ENCODE measurements at regions not wholly inside any gene's neighbourhood (a gene's known extent, or its start where the extent isn't known, plus 50 kb on each side); places are given as distances from the start of the nearest gene placed in this dataset.

DNA sequence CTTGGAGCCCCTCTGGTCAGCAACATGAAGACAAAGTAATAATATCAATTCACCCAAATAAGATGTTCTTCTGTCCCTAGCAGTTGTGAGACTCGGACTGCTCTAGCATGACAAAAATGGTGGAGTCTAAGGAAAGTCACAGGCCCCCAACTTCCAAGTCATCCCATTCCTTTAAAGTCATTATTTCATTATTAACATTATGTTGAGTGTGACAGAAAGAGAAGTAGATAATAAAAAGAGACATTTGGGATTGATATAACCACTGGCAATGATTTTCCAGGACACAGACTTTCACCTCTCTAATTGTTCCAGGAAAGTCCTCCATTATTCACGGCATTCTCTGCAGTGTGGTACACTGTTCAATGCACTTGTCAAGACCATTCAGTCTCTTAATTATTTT is 1533.0 kb upstream of the TENM4 start:
- H3K36me3 ChIP-seq (ENCODE audit: low read depth, missing control alignments): no peaks in the 10 kb centered on the region
- no peak for DNase-seq
- no peak overlapping the region for H3K27ac ChIP-seq
- WGBS, 2 donors: 88 to 93% methylated on average over 2 of the region's 2 CpGs
- intact Hi-C loops (cut with DNase I; ENCODE audit: low total_unique reads): no loop called here
- no peak overlapping the region for H3K4me3 ChIP-seq
- no peaks in the 10 kb centered on the region for H3K4me1 ChIP-seq
- H3K27me3 ChIP-seq: no peaks in the 10 kb centered on the region
- TF ChIP-seq POLR2A (IDR thresholded peaks at IDR 0.05): no peak
- TF ChIP-seq, protein P1, sequence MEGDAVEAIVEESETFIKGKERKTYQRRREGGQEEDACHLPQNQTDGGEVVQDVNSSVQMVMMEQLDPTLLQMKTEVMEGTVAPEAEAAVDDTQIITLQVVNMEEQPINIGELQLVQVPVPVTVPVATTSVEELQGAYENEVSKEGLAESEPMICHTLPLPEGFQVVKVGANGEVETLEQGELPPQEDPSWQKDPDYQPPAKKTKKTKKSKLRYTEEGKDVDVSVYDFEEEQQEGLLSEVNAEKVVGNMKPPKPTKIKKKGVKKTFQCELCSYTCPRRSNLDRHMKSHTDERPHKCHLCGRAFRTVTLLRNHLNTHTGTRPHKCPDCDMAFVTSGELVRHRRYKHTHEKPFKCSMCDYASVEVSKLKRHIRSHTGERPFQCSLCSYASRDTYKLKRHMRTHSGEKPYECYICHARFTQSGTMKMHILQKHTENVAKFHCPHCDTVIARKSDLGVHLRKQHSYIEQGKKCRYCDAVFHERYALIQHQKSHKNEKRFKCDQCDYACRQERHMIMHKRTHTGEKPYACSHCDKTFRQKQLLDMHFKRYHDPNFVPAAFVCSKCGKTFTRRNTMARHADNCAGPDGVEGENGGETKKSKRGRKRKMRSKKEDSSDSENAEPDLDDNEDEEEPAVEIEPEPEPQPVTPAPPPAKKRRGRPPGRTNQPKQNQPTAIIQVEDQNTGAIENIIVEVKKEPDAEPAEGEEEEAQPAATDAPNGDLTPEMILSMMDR (IDR thresholded peaks at IDR 0.05): no peak
- no peaks in the 10 kb centered on the region for H3K9me3 ChIP-seq

DNA sequence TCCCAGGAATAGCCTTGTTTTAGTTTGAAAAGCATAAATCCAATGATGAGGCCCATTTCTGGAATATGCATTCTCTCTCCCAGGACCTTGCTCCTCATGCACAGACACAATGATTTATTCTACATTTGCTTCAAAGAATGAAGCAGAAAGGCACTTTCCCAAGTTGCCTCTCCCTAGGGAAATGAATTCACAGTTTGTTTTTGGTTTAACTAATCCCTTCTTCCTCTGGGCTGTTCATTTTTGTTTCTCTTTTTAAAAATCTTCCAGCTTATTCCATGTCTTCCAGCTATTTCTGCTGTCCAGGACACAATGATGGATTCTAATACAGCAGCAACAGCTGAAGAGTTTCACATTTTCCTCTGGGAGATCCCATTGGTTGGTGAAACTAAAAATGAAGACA is 1529.2 kb upstream of the TENM4 start:
- Histone ChIP-seq H3K36me3 (ENCODE audit: low read depth, missing control alignments) (no peaks in the 10 kb centered on the region), H3K27me3 (no peaks in the 10 kb centered on the region), H3K27ac (no peak overlapping the region), H3K4me1 (no peaks in the 10 kb centered on the region), H3K9me3 (no peaks in the 10 kb centered on the region), H3K4me3 (no peak overlapping the region)
- DNase-seq: no peak
- intact Hi-C loops (cut with DNase I; ENCODE audit: low total_unique reads): no loop called here
- TF ChIP-seq POLR2A (IDR thresholded peaks at IDR 0.05): no peak
- TF ChIP-seq, protein P1 (IDR thresholded peaks at IDR 0.05): no peak

DNA sequence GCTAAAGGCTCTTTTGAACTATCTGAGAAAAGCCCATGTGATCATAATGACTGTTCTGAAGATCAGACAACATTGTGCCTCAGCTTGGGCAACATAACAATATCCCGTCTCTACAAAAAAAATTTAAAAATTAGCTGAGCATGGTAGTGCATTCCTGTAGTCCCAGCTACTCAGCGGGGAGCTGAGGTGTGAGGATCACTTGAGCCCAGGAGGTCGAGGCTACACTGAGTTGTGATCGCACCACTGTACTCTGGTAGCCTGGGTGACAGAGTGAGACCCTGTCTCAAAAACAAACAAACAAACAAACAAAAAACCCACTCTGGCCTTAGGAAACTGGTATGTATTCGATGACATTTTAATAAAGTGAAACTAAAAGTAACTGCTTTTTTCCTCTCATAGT is 1526.8 kb upstream of the TENM4 start:
- no peaks in the 10 kb centered on the region for H3K27me3 ChIP-seq
- intact Hi-C loops (cut with DNase I; ENCODE audit: low total_unique reads): no loop called here
- DNase-seq: no peak
- H3K4me3 ChIP-seq: no peak overlapping the region
- no peak for TF ChIP-seq POLR2A (IDR thresholded peaks at IDR 0.05)
- TF ChIP-seq, protein P1 (IDR thresholded peaks at IDR 0.05): no peak
- no peaks in the 10 kb centered on the region for H3K36me3 ChIP-seq (ENCODE audit: low read depth, missing control alignments)
- H3K4me1 ChIP-seq: no peaks in the 10 kb centered on the region
- H3K27ac ChIP-seq: no peak overlapping the region
- WGBS, 2 donors: 73 to 81% methylated on average over 5 of the region's 5 CpGs
- H3K9me3 ChIP-seq: no peaks in the 10 kb centered on the region

DNA sequence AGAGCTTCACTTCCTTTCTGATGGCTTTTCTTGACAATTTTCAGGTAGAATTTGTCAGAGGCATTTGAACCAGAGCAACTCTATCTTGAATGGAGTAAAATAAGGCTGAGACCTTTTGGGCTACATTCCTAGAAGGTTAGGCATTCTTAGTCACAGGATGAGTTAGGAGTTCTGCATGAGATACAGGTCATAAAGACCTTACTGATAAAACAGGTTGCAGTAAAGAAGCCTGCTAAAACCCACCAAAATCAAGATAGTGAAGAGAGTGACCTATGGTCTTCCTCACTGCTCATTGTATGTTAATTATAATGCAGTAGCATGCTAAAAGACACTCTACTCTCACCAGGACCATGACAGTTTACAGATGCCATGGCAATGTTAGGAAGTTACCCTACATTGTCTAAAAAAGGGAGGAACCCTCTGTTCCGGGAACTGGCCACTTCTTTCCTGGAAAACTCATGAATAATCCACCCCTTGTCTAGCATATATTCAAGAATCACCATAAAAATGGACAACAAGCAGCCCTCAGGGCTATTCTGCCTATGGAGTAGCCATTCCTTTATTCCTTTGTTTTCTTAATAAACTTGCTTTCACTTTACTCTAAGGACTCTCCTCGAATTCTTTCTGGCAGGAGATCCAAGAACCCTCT is 1519.7 kb upstream of the TENM4 start:
- no peaks in the 10 kb centered on the region for H3K4me1 ChIP-seq
- TF ChIP-seq, protein P1 (IDR thresholded peaks at IDR 0.05): no peak
- TF ChIP-seq POLR2A (IDR thresholded peaks at IDR 0.05): no peak
- H3K36me3 ChIP-seq (ENCODE audit: low read depth, missing control alignments): no peaks in the 10 kb centered on the region
- 88 to 90% methylated on average over 2 of the region's 2 CpGs for WGBS, 2 donors
- H3K27me3 ChIP-seq: no peaks in the 10 kb centered on the region
- no peak overlapping the region for H3K4me3 ChIP-seq
- DNase-seq: no peak
- no peak overlapping the region for H3K27ac ChIP-seq
- intact Hi-C loops (cut with DNase I; ENCODE audit: low total_unique reads): no loop called here
- H3K9me3 ChIP-seq: no peaks in the 10 kb centered on the region

DNA sequence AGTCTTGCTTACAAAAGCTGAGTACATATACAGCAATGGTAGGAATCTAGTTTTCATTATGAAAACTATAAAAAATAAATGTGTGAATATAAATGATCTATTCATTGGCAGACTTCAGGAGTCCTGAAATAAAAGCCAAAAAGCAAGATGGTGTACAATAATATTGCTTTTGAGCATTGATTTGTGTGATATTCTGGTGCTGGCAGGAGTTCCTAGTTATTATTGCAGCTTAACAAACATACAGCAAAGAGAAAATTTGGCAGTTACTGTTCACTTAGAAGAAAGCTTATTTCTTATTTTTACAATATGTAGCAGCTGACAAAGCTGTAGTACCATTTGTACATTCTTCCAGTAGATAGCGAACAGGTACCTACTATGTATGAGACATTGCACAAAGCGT is 1518.9 kb upstream of the TENM4 start:
- Histone ChIP-seq H3K9me3 (no peaks in the 10 kb centered on the region), H3K4me1 (no peaks in the 10 kb centered on the region), H3K27ac (no peak overlapping the region), H3K27me3 (no peaks in the 10 kb centered on the region), H3K36me3 (ENCODE audit: low read depth, missing control alignments) (no peaks in the 10 kb centered on the region), H3K4me3 (no peak overlapping the region)
- no peak for TF ChIP-seq POLR2A (IDR thresholded peaks at IDR 0.05)
- TF ChIP-seq, protein P1 (IDR thresholded peaks at IDR 0.05): no peak
- intact Hi-C loops (cut with DNase I; ENCODE audit: low total_unique reads): no loop called here
- DNase-seq: no peak
- 93 to 98% methylated on average over 2 of the region's 2 CpGs for WGBS, 2 donors
